ENCODE measurements at regions not wholly inside any gene's neighbourhood (a gene's known extent, or its start where the extent isn't known, plus 50 kb on each side); places are given as distances from the start of the nearest gene placed in this dataset.

DNA sequence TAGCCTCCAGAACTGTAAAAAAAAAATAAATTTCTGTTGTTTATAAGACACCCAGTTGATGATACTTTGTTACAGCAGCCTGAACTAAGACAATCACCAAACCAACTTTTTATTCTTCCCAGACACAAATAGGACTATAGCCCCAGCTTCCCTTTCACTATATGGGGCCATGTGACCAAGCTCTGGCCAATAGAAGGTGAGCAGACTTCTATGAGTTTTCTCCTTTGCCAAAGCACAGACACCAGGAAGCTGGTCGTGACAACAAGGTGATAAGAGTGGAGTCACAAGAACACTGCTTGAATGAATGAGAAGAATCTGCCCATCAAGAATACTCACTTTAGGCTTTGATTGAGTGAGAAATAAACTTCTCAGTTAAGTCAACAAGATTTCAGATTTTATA lies 217.7 kb downstream of the DEPDC1B start:
- Histone ChIP-seq H3K4me3 (ENCODE audit: low read depth, low read length) (no peak overlapping the region), H3K36me3 (ENCODE audit: control insufficient read depth in 2 of 2, insufficient read depth in 1 of 2, low read length in 2 of 2) (no peaks in the 10 kb centered on the region), H3K4me1 (ENCODE audit: control insufficient read depth, insufficient read depth, low read length) (no peaks in the 10 kb centered on the region; the same call in 1 of the 2 replicates), H3K9me3 (ENCODE audit: control insufficient read depth, insufficient read depth, low read depth, low read length) (no peaks in the 10 kb centered on the region), H3K27ac (ENCODE audit: extremely low read depth, low read depth, low read length) (no peak overlapping the region)
- ChIA-PET POLR2A (no interaction called here), CTCF (no interaction called here)
- no peak for TF ChIP-seq WT1 (tag by site-specific recombination; IDR thresholded peaks at IDR 0.05)
- no peak for TF ChIP-seq ZNF654 (tag by site-specific recombination; IDR thresholded peaks at IDR 0.05; ENCODE audit: low read depth)
- TF ChIP-seq ZNF529 (tag by site-specific recombination; IDR thresholded peaks at IDR 0.05; ENCODE audit: insufficient replicate concordance): no peak

- Histone ChIP-seq H3K4me3 (ENCODE audit: low read depth, low read length) (no peak overlapping the region), H3K27ac (ENCODE audit: extremely low read depth, low read depth, low read length) (no peak overlapping the region), H3K4me1 (ENCODE audit: control insufficient read depth, insufficient read depth, low read length) (no peaks in the 10 kb centered on the region), H3K36me3 (ENCODE audit: control insufficient read depth in 2 of 2, insufficient read depth in 1 of 2, low read length in 2 of 2) (no peaks in the 10 kb centered on the region), H3K9me3 (ENCODE audit: control insufficient read depth, insufficient read depth, low read depth, low read length) (no peaks in the 10 kb centered on the region)
- ChIA-PET POLR2A (no interaction called here), CTCF (no interaction called here)
- TF ChIP-seq REPIN1 (tag by site-specific recombination; IDR thresholded peaks at IDR 0.05; ENCODE audit: low read depth) (no peak), ZNF10 (tag by site-specific recombination; IDR thresholded peaks at IDR 0.05) (no peak), ZBTB26 (tag by site-specific recombination; optimal IDR thresholded peaks at IDR 0.05) (no peak), HOXA7 (CRISPR knock-in tag; IDR thresholded peaks at IDR 0.05; ENCODE audit: borderline replicate concordance) (no peak), ZNF155 (tag by site-specific recombination; IDR thresholded peaks at IDR 0.05) (no peak), ZNF174 (tag by site-specific recombination; IDR thresholded peaks at IDR 0.05) (no peak), ZBTB44 (tag by site-specific recombination; IDR thresholded peaks at IDR 0.05) (no peak), OVOL3 (tag by site-specific recombination; IDR thresholded peaks at IDR 0.05) (no peak), ZNF571 (tag by site-specific recombination; IDR thresholded peaks at IDR 0.05) (no peak)
Measured at GRCh38 chr5:60479542-60479941, 220.4 kb downstream of the DEPDC1B start.

DNA sequence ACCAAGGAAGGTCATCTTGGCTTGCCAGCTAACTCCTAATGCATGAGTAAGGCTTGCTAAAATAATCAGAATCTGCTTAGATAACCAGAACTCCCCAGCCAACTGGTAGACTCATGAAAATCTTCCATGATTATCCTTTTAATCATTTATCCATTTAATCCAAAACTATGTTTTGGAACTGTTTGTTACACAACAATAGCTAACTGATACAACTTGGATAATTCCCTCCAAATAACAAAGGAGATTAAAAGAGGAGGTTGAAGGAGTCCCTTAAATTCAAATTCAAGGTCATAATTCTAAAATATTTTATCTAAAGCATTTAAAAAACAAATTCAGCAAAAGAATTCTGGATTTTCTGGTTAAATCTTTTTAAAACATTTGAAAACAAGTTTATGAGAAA lies 222.1 kb downstream of the DEPDC1B start:
- POLR2A ChIA-PET: no interaction called here
- Histone ChIP-seq H3K36me3 (ENCODE audit: control insufficient read depth in 2 of 2, insufficient read depth in 1 of 2, low read length in 2 of 2) (no peaks in the 10 kb centered on the region), H3K9me3 (ENCODE audit: control insufficient read depth, insufficient read depth, low read depth, low read length) (no peaks in the 10 kb centered on the region), H3K4me3 (ENCODE audit: low read depth, low read length) (no peak overlapping the region), H3K27ac (ENCODE audit: extremely low read depth, low read depth, low read length) (no peak overlapping the region), H3K4me1 (ENCODE audit: control insufficient read depth, insufficient read depth, low read length) (no peaks in the 10 kb centered on the region)
- TF ChIP-seq REPIN1 (tag by site-specific recombination; IDR thresholded peaks at IDR 0.05; ENCODE audit: low read depth) (no peak), ZNF560 (tag by site-specific recombination; IDR thresholded peaks at IDR 0.05; ENCODE audit: borderline replicate concordance) (no peak), ZBTB17 (tag by site-specific recombination; IDR thresholded peaks at IDR 0.05) (no peak), SP3 (tag by site-specific recombination; IDR thresholded peaks at IDR 0.05) (no peak), PRDM1 (tag by site-specific recombination; IDR thresholded peaks at IDR 0.05) (no peak)
- CTCF ChIA-PET: no interaction called here

- CTCF ChIA-PET: interaction anchor here (1.0 kb wide), 1 partner anchor 10 kb away, joined by 3 read pairs; no protein-coding TSS in a partner anchor
- no peak overlapping the region for H3K4me3 ChIP-seq (ENCODE audit: low read depth, low read length)
- POLR2A ChIA-PET: no interaction called here
- no peaks in the 10 kb centered on the region for H3K4me1 ChIP-seq (ENCODE audit: control insufficient read depth, insufficient read depth, low read length)
- no peak overlapping the region for H3K27ac ChIP-seq (ENCODE audit: extremely low read depth, low read depth, low read length)
- TF ChIP-seq ZNF24 (tag by site-specific recombination; IDR thresholded peaks at IDR 0.05): no peak
- TF ChIP-seq ZNF398 (tag by site-specific recombination; IDR thresholded peaks at IDR 0.05): no peak
- no peak for TF ChIP-seq ZNF548 (tag by site-specific recombination; IDR thresholded peaks at IDR 0.05)
- TF ChIP-seq ZNF510 (tag by site-specific recombination; IDR thresholded peaks at IDR 0.05; ENCODE audit: insufficient replicate concordance): no peak
- no peak for TF ChIP-seq ZNF791 (tag by site-specific recombination; IDR thresholded peaks at IDR 0.05)
- no peak for TF ChIP-seq YY2 (tag by site-specific recombination; IDR thresholded peaks at IDR 0.05)
- no peak for TF ChIP-seq ZNF580 (tag by site-specific recombination; IDR thresholded peaks at IDR 0.05)
- no peak for TF ChIP-seq ZBTB48 (tag by site-specific recombination; IDR thresholded peaks at IDR 0.05)
- TF ChIP-seq ZNF341 (tag by site-specific recombination; IDR thresholded peaks at IDR 0.05; ENCODE audit: low read depth): no peak
- no peak for TF ChIP-seq BCL11A (tag by site-specific recombination; IDR thresholded peaks at IDR 0.05; ENCODE audit: low read depth)
- H3K36me3 ChIP-seq (ENCODE audit: control insufficient read depth in 2 of 2, insufficient read depth in 1 of 2, low read length in 2 of 2): no peaks in the 10 kb centered on the region
- H3K9me3 ChIP-seq (ENCODE audit: control insufficient read depth, insufficient read depth, low read depth, low read length): no peaks in the 10 kb centered on the region
Measured at GRCh38 chr5:60473654-60474053, 226.3 kb downstream of the DEPDC1B start.
